ENCODE measurements at regions not wholly inside any gene's neighbourhood (a gene's known extent, or its start where the extent isn't known, plus 50 kb on each side); places are given as distances from the start of the nearest gene placed in this dataset.

- H3K4me1 ChIP-seq (ENCODE audit: insufficient read depth, low read length), result no peaks in the 10 kb centered on the region
- no peak overlapping the region for H3K18ac ChIP-seq (ENCODE audit: insufficient read length, low read depth, low read length)
- no peaks in the 10 kb centered on the region for H3K9me3 ChIP-seq (ENCODE audit: control insufficient read depth, low read depth, low read length)
- Mint-ChIP-seq H3K36me3 (ENCODE audit: insufficient read depth in 1 of 3, low read depth in 3 of 3) (no peaks in the 10 kb centered on the region), H3K27me3 (ENCODE audit: low read depth) (no peaks in the 10 kb centered on the region), H3K9me3 (no peaks in the 10 kb centered on the region), H3K4me3 (no peak overlapping the region), H3K4me1 (no peaks in the 10 kb centered on the region; a peak in 1 of 4 replicates), H3K27ac (no peak overlapping the region)
- no peak overlapping the region for H3K4ac ChIP-seq (ENCODE audit: low read depth, low read length)
- no peak overlapping the region for H2AK5ac ChIP-seq (ENCODE audit: insufficient read length, low read length)
- no peak overlapping the region for H2BK20ac ChIP-seq (ENCODE audit: low read depth, low read length, poor library complexity, severe bottlenecking)
- H2BK120ac ChIP-seq (ENCODE audit: low read depth, low read length, poor library complexity, severe bottlenecking), result no peak overlapping the region
- H2BK5ac ChIP-seq (ENCODE audit: insufficient read length, low read length), result no peak overlapping the region
- H3K27me3 ChIP-seq (ENCODE audit: insufficient read depth, low read length), result no peaks in the 10 kb centered on the region
- H3K23me2 ChIP-seq (ENCODE audit: insufficient read length, low read depth, low read length, poor library complexity, severe bottlenecking), result no peaks in the 10 kb centered on the region
- H2BK15ac ChIP-seq (ENCODE audit: low read depth, low read length), result no peak overlapping the region
- no peak overlapping the region for H3K9ac ChIP-seq (ENCODE audit: extremely low read depth, insufficient read length, low read length)
- no peak for DNase-seq
- no CpG with 5 or more reads among the region's 2 CpGs for WGBS (ENCODE audit: extremely low coverage, insufficient read length, low lambda C conversion rate)
- H3K14ac ChIP-seq (ENCODE audit: insufficient read depth, low read length), result no peak overlapping the region
- no peak for TF ChIP-seq CTCF (conservative IDR thresholded peaks at IDR 0.05)
- no peak overlapping the region for H4K5ac ChIP-seq (ENCODE audit: insufficient read length, low read depth, low read length)
- no peak overlapping the region for H3K56ac ChIP-seq (ENCODE audit: insufficient read length, low read depth, low read length)
- H3T11ph ChIP-seq (ENCODE audit: low read length), result no peak overlapping the region
- H3K23ac ChIP-seq (ENCODE audit: insufficient read length, low read depth, low read length), result no peak overlapping the region
- no peak overlapping the region for H4K8ac ChIP-seq (replicated peaks; ENCODE audit: insufficient read length, low read depth, low read length)
- H4K20me1 ChIP-seq (ENCODE audit: control insufficient read depth, insufficient read depth, insufficient read length), result no peaks in the 10 kb centered on the region
- H2BK12ac ChIP-seq (ENCODE audit: insufficient read length, low read depth, low read length), result no peak overlapping the region
- H3K27ac ChIP-seq (ENCODE audit: insufficient read length, low read depth, low read length), result no peak overlapping the region
- no peaks in the 10 kb centered on the region for H3K79me2 ChIP-seq (ENCODE audit: insufficient read depth, low read length)
- H4K91ac ChIP-seq (ENCODE audit: insufficient read length, low read depth, low read length), result no peak overlapping the region
- no peaks in the 10 kb centered on the region for H3K79me1 ChIP-seq (ENCODE audit: insufficient read depth, low read depth, low read length, poor library complexity, severe bottlenecking)
- H2AFZ ChIP-seq (ENCODE audit: low read length), result no peak overlapping the region
- H3K4me2 ChIP-seq (ENCODE audit: insufficient read depth, insufficient read length, low read length), result no peak overlapping the region
Measured at GRCh38 chr2:226199555-226199954, 600.1 kb downstream of the IRS1 start.

All from H9 (cell line).